ELF-1 (cell line): ENCODE measurements at regions not wholly inside any gene's neighbourhood (a gene's known extent, or its start where the extent isn't known, plus 50 kb on each side); places are given as distances from the start of the nearest gene placed in this dataset.

Experiments
- DNase-seq: peaks from one replicate; pipeline ENCODE4 v3.0.0-alpha.2; 2016; ENCODE audit warnings: low read depth, low spot score

DNA sequence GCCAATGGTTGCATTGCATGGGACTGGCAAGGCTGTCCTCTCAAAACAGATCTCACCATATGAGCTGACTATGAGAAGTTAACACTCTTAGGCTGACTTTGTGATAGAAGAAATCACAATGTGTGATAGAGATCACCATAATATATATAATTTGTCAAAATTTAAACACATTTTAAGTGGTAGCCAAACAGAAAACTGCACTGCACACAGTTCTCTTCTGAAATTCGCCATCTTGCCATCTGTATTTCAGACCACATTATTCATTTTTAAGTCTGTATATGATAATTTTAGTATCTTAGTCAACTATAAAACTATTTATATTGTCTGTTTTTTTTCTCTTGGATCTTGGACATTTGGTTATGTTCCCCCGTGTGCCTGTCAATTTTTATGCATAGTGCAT lies 374.7 kb downstream of the AJAP1 start:
- DNase-seq: no peak

DNA sequence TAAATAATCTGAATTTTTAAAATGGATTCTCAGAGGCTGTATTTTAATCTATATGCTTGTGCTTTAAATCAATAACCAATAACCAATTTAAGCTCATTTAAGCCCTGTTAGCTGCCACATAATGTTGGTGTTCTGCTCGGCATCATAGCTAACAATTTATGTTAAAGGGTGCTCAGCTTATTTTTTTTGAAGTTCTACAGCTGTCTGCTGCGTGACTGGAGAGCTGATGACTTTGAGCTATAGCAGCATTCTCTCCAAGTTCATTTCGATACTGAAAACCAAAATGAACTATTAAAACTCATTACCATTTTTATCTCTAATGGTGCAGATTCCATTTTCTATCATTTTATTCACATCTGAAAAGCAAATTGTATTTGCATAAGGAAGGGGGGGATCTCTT lies 357.8 kb downstream of the AJAP1 start:
- DNase-seq: no peak

DNA sequence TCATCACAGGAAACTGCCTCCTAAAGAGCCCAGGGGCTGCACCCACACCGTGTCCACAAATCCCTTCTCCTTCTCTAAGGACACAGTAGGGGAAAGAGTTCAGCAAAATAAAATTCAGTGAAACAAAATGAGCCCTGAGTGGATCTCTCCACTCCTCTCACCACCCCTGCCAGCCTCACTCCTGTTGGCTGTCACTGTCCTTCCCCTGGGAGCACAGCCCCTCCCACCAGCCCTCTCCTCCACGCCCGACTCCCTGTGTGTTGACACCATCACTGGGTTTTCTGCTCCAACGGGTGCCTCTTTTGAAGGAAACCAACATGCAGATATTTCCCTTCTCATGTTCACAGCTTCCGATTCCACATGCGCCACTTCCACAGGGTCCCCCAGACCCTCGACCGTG lies 356.2 kb downstream of the AJAP1 start:
- DNase-seq: no peak

DNA sequence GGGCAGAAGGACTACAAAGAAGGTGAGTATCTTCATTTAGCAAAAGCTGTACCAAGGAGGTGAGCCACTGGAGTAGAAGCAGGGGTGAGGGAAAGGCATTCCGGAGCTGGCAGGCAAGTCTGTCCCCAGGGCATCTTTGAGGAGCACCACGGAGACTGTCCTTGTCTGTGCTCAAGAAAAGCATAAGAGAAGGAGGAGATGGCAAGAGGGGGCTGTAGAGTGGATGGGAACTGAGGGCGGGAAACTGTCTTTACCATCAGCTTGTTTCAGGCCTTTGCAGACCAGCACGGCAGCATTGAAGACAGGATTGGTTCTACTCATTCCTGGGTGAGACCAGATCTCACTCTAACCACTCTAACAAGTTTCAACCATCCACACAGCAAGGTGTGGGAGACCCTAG lies 355.8 kb downstream of the AJAP1 start:
- DNase-seq: peak; percentile 49

DNA sequence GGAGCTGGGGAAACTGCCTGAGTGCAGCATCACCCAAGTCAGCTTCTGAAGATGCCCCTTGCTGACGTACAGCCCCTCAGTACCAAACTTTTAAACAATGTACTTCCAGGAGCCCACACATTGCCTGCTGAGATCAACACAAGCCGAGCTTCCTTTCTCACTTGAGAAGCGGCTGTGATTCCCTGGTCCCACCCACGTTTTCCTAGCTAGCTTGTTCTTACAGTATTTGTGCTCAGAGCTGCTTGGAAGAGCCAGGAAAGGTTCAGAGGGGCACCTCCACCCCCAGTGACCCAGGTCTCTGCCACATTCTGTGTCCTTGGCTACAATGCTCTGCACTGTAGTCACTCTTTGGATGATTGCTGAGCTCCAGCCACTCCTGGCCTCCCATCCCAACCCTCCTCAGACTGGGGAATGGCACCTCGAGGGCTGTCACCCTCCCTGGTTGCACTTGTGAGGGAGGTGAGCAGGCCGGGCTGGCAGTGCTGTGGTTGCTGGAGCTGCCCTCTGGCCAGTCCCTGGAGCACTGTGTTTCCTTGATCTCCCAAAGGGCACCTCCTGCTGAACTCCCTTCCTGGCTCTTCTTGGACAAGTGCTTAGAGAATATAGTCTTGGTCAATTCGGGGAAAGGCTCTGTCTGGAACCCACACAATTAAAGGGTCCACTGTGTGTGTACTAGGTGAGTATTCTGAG lies 355.1 kb downstream of the AJAP1 start:
- no peak for DNase-seq

DNA sequence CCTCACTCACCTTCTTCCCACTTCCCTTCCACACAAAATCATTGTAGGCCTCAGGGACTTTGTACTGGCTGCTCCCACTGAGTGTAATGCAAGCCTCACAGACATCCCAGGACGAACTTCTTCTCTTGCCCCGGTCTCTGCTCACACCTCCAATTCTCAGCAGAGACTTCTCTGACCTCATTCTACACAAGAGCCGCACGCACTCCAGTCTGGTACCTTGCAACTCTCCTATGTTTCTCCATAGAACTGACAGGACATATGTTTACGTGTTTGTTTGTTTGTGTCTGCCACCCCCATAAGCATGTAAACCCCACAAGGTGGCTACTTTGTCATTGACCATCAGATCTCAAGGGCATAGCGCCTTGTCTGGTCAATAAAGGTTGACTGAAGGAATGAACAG lies 350.8 kb downstream of the AJAP1 start:
- DNase-seq: no peak

DNA sequence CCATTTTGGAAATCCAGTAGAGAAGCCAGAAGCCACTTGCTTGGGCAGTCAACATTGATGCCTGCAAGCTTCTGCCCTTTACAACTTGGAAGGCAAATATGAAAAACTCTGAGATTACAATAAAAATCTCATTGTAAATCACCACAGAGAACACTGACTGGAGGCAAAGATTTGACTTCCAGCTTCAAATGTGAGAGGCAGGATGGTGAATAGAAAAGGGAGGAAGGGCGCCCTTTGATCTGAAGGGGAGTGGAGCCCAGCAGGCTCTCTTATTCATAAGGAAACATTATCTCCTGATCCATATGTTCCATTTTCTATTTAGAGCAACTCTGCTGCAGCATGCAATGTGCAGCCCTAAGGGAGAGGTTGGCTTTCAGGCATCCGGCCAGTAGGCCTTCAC lies 348.3 kb downstream of the AJAP1 start:
- DNase-seq: no peak

DNA sequence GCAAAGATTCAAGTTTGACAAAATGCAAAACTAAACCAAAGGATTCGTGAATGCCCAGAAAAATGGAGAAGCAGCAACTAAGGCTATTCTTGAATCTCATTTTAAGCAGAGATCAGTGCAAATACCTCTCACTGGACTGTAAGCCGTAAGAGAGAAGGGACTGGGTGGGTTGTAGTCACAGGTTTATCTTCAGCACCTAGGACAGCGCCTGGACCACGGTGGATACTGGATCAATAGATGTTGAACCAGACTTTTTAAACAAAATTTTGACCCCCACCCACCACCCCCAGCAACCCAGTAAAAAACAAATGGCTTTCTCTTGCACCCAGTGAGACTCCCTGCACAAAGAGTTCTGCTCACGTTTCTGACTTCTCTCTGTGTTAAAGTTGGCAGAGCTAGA lies 347.1 kb downstream of the AJAP1 start:
- peak; percentile 23 for DNase-seq

DNA sequence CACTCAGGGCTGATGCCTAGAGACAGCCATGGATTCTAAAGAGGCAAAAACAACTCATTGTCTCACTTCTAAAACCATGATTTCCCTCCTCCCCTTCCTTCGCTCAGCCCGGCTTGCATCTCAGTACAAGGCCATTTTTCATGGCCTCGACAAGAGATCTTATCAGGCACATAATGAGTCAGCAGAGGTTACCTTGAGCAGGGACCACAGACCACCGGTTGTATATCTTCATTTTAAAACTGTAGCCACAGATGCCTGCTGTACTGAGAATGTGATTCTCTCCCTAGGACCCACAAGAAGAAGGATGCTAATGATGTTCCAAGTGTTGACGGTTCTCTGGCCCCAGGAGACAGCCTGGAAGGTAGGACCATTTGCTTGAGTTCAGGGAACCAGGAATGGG lies 331.9 kb downstream of the AJAP1 start:
- no peak for DNase-seq

DNA sequence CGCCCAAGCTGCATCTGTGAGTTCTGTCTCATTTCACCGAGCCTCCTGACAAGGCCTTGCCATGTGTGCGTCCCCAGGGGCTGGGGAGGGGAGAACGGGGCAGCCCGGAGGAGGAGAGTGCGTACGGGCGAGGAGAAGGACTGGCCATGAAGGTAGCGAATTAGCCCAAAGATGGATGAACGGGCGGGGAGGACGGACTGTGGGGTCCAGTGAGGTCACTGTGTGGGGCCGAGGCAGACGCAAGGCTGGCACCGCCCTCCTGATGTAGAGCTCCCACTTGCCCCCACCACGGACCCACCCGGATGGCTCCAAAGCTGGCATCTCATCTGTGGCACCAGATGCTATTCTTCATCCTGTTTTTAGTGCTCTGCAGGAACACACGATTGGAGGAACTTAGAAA lies 330.4 kb downstream of the AJAP1 start:
- DNase-seq: no peak

DNA sequence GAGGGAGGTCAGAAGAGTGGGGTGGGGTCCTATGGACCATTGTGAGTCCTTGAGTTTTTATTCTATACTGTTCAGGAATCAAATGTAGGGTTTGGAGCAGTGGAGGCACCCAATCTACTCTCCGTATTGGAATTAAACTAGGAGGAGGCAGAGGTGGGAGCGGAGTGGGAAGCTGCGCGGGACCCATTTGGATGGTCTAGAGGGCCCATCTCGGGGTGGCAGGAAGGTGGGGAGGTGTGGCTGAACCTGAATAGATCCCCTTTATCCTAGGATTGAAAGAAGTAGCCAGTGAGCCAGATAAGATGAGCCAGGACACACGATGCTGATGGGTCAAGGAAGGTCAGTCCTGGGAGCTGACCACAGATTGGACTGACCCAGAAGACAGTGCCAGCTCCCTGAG lies 325.8 kb downstream of the AJAP1 start:
- no peak for DNase-seq

DNA sequence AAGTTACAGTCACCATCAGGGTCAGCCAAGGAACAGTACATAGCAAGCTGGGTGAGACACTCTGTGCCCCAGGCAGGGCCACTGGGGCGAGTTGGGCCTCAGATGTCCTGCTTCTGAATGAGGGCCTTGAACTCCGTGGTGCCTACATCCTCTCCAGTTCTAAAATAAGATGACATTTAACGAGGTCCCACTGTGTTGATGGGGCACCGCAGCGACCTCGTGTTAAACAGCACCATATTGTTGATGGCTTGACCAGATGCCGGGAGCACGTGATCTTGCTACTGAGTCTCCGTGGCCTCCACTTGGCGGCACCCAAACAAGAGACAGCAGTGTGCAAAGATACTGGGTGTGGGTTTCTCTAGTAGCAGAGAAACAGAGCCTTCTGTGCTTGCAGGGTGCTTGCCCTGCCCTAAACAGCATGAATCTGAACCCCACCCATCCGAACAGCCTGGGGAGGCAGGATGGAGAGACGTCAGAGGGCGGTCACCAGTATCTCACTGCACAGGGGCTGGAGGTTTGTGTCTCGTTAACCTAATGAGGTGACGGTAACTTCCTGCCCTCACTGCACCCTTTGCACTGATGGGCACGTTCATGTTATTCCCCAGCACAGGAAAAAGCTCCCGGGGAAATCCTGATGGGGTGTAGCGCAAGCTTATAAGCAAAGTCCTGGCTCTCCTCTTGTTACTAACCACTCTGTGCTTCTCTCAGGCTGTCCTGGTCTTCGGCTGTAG lies 324.4 kb downstream of the AJAP1 start:
- DNase-seq: no peak

DNA sequence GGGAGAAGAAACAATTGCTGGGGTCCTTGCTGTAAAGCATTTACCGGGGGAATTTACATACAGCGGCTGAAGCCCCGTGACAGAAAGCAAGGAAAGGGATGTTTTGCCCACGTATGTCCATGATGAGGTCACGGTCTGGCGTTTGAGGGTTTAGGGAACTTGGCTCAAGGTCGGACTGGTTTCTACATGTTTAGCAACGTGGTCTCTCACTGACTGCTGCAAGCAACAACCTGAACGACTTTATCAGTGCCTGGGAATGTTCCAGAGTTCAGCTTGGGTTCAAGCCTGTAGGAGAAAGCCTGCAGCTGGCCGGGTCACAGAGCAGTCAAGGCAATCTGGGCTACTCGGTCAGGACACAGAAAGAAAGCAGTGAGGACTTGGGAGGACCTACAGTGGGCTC lies 323.3 kb downstream of the AJAP1 start:
- no peak for DNase-seq

DNA sequence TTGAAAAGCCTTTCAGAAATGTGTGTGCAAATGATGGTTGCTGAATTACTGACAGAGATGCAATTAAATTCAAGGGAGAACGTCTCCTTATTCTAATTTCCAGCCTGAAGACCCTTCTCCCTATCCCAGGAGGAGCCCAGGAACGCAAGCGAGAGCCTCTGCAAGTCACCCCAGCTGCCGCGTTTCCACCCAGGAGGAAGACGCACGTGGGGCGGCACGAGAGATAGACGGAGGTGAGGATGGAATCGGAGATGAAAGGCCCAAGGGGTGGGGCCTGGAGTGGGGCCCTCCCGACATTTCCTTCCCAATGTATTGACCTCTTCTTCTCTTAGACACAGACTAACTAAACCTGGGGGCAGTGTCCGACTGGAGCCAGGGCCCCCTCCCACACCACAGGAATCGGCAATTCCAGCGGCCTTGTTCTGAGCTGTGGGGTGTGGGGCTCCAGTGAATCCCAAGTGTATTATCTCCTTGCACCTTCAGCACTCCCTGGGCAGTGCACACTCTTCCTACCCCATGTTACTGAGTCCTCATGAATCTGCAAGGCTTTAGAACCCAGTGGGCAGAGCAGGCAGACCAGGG lies 322.5 kb downstream of the AJAP1 start:
- DNase-seq: no peak

DNA sequence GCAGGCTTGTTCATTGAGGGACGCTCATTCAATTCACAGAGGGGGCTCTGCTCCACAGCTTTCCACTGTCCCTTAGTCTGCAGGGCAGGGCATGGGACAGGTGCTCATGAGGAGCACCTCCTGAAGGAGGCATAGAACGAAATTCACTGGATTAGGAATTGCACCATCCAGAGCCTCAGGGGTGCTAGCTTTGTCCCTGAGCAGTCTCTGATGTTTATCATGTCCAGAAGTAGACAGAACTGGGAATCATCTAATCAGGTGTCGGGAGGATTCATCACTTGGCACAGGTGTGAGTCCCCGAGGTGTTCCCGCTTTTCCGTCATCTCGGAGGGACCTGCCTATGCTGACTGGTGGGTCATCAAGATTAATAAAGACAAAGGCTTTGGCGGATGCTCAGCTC lies 321.4 kb downstream of the AJAP1 start:
- DNase-seq: no peak

DNA sequence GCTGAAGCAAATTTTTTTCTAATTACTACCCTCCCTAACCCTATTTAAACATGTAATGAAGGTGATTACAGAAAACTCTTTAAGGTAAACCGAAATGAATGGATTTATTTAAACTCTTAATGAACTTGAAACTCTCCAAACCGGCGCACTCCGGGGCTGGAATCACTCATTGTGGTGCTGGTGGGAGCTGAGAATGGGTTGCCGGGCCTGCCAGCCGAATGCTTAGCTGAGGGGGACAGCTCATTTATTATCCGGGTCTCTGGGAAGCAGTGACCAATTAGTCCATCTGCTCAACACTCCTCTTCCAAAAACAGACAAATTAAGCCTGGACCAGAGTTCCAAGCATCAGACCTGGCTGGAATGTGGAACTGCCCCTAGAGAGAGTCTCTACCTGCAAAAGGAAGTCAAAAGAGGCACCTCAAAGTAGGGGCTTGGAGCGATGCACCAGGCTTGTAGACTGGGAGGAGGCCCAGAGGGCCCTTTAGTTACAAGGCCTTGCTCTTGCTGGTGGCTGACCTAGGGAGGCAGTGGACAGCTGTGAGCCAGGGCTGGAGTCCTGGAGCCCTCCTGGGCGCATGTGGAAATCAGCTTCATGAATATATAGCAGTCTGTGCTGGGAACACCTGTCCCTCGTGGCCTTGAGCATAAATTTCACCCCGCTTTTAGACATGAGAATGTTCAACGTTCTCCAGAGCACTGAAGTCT lies 320.7 kb downstream of the AJAP1 start:
- DNase-seq: no peak

DNA sequence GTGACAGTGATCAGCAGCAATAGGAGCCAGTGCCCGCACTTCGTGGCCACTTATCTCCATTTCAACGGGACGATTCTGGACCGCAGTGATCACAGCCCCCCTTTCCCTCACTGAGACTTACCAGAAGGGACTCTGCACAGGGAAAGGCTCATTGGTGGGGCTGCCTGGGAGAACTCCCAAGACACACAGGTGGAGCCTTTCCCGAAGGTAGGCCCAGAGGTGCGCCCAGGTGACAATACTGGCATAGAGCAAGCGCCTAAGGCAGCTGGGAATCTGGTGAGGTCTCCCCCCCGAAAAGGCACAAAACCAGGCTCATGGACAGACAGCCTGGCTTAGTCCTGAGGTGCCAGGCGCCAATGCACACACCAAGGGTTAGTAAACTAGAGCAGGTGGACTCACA lies 318.9 kb downstream of the AJAP1 start:
- no peak for DNase-seq

DNA sequence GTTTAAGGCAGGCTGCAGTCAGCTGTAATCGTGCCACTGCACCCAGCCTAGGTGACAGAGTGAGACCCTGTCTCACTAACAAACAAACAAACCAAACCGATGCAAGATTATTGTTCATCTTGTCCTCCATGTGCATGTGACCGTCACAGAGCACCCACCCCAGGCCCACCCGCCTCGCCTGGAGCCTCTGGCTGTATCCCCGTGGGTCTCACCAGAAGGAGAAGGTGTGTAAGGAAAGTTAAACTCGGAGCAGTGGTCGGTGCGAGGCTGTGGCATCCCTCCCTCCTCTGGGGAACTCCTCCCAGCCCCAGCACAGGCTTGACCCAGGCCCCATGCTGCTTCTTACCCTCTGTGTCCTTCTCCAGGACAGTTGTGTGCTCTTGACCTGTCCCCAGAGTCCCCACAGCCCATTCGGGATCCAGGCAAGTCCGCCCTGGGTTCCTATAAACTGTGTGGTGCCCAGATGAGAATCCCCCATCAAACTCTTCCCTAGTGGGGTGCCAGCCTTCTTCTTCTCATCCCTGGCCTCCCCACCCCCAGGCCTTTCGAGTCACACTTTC lies 318.4 kb downstream of the AJAP1 start:
- no peak for DNase-seq

DNA sequence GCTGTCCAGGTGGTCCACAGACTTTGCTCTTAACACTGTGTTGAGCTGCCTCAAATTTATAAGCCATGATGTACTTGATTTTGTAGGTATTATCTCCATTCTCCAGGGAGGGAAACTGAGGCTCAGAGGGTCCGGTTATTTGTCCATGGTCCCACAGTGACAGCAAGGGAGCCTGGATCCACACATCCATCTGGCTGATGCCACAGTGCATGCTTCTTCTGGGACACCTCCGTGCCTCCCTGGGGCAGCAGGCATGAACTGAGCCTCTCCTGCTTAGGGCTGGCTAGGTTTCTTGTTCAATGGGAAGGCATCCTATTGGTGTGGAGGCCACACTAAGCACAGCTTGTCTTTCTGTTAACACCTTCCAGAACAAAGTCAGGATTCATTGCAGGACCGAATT lies 317.3 kb downstream of the AJAP1 start:
- DNase-seq: no peak

DNA sequence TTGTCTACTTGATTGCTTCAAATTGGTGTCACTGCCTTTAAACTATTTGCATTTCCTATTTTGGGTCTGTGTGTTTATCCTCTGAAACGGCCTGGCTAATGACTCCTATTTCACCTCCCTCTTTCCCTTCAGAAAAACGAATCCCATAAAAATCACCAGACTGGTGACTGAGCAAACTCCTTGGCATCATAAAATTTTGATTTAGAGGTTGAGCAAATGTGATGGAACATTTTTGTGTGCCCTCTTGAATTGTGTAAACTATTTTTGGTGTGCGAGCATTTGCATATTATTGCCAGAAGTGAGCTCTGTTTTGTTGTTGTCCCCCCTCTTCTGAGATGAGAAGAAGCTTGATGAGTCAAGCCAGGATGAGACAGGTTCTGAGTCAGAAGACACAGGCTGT lies 316.1 kb downstream of the AJAP1 start:
- DNase-seq: no peak

DNA sequence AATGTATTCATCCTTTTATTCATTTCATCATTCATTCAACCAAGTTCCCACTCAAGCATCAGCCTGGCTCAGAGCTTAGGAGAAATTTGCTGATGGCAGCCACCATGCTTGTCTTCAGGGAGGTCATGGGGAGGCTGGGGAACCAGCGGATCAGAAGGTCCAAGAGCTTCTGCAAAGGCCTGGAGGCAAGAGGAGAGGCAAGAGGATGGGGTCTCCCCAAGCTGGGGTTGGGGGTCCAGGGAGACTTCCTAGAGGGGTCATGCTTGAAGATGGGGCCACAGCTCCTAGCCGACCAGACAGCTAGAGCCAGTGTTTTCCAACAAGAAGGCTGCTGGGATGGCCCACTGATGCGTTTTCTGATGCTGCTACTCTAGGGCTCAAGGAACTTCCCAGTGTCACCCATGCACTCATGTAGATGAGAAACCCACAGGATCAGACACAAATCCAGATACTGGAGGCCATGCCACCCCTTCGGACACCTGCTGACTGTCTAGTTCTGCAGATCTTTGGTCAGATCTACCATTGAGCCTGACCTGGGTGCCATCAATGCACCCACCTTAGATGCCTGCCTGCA lies 315.2 kb downstream of the AJAP1 start:
- no peak for DNase-seq
